HG03175 (cell line): ENCODE measurements at regions not wholly inside any gene's neighbourhood (a gene's known extent, or its start where the extent isn't known, plus 50 kb on each side); places are given as distances from the start of the nearest gene placed in this dataset.

ENCODE experiments used
- ATAC-seq: cut with Tn5 transposase; IDR thresholded peaks from one replicate; pipeline ENCODE4 v1.9.1; 2021; ENCODE audit warnings: mild to moderate bottlenecking, moderate library complexity; ENCODE audit not compliant: unreplicated experiment

- no peak for ATAC-seq
Observed at GRCh38 chr2:39615675-39616074, 50.0 kb upstream of the TMEM178A start.
